Heart left ventricle (tissue), 13 donors: ENCODE measurements at regions not wholly inside any gene's neighbourhood (a gene's known extent, or its start where the extent isn't known, plus 50 kb on each side); places are given as distances from the start of the nearest gene placed in this dataset.
A peak's percentile ranks its signal among the peaks of the same experiment; 100 is the strongest.

Experiments
- POLR2A ChIP-seq, 2 donors: fragments of 450-650 bp; IDR thresholded peaks; one replicate each; pipeline ENCODE4 v1.6.1; 2017; ENCODE audit warnings: antibody characterized with exemption in 2 of 2, mild to moderate bottlenecking in 2 of 2, moderate library complexity in 2 of 2
- TF ChIP-seq, protein P1 (sequence below), 12 donors: fragments of 200-600 bp; sonication (generic) in 4 of 12; IDR thresholded peaks; one replicate each; pipeline versions ENCODE4 v1.5.0 to v1.8.0; 2018 to 2022; ENCODE audit warnings: antibody characterized with exemption in 12 of 12, mild to moderate bottlenecking in 5 of 12
- donor health status: ischemic (EF 13 %, LVEDD 7.1; RV severe dilation, severe dysfunction).
- donor health status: DM: no; HTN: yes; CAD: no.
- donor health status: DM: no; HTN: no; CAD: no.
- donor health status: ischemic (EF 25% LVEDD 6.9; RV normal size, moderate dysfunction).
- donor health status: ischemic (EF 25% LVEDD 5.7; RV mildly dilated, moderate dysfunction).
- donor health status: ischemic (EF 35%, LVEDD 5.7; RV mildly dilated, moderate dysfunction).
- donor health status: nonischemic (EF 11% LVEDD 7.7; RV severe dilation, severe dysfunction).
- donor health status: DM: yes; HTN: yes; CAD: no.
- donor health status: PGD.
- donor health status: ischemic (EF 29% LVEDD 5.4; RV normal size, mild dysfunction).
- donor health status: nonischemic (EF 23%, LVEDD 6.1; RV moderate dilation, normal function).

DNA sequence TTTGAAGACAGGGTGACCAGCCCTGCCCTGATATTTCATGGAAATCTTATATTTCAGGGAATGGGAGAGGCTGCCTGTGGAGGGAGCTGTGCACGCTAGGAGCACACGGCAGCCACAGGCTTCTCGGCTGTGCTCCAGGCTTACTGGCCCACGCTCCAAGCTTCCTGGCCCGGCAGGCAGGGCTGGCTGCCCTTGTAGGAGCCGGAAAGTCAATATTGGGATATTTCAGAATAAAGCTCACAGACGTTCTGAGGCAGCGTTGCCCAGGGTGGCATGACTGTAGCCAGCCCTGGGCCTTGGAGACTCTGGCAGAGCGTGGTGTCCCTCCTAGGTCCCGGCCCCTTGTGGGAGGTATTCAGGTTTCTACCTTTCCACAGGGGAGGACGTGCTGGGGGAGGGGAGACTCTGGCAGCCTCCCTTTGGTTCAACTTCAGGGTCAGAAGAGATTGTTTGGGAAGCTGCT lies 95.6 kb downstream of the NPIPB11 start:
- TF ChIP-seq, protein P1, sequence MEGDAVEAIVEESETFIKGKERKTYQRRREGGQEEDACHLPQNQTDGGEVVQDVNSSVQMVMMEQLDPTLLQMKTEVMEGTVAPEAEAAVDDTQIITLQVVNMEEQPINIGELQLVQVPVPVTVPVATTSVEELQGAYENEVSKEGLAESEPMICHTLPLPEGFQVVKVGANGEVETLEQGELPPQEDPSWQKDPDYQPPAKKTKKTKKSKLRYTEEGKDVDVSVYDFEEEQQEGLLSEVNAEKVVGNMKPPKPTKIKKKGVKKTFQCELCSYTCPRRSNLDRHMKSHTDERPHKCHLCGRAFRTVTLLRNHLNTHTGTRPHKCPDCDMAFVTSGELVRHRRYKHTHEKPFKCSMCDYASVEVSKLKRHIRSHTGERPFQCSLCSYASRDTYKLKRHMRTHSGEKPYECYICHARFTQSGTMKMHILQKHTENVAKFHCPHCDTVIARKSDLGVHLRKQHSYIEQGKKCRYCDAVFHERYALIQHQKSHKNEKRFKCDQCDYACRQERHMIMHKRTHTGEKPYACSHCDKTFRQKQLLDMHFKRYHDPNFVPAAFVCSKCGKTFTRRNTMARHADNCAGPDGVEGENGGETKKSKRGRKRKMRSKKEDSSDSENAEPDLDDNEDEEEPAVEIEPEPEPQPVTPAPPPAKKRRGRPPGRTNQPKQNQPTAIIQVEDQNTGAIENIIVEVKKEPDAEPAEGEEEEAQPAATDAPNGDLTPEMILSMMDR (IDR thresholded peaks at IDR 0.05), result peak in 4 of 12 donors; percentile 13 to 36 (median 30)
- no peak for TF ChIP-seq POLR2A (IDR thresholded peaks at IDR 0.05)
